GM12878 (cell line): ENCODE measurements at regions not wholly inside any gene's neighbourhood (a gene's known extent, or its start where the extent isn't known, plus 50 kb on each side); places are given as distances from the start of the nearest gene placed in this dataset.

Source experiments
- ATAC-seq: fragments of 200-7000 bp; cut with Tn5 transposase; 3 replicates; pipeline ENCODE4 v1.9.1; 2020; ENCODE audit warnings: mild to moderate bottlenecking, moderate library complexity
- BruUV-seq: library from RNA; stranded (reverse); fragments of 400-500 nt; replicated peaks from 2 replicates; lab custom pipeline; 2021; lab: Mats Ljungman, UMichigan
- CTCF ChIA-PET: fragments of 300-600 bp; sonication (Branson Sonifier 250); formaldehyde crosslinking; extraction: SDS; loops from one replicate; lab custom pipeline; 2021; ENCODE audit warnings: inconsistent platforms; lab: Yijun Ruan, JAX
- POLR2A ChIA-PET: fragments of 350-600 bp; formaldehyde crosslinking; extraction: SDS; loops from one replicate; lab custom pipeline; 2021; ENCODE audit warnings: inconsistent platforms; lab: Charles Lee
- RAD21 ChIA-PET: fragments of 300-600 bp; sonication (Branson Sonifier 250); formaldehyde crosslinking; loops from one replicate; lab custom pipeline; 2023; ENCODE audit warnings: antibody characterized with exemption; ENCODE audit not compliant: unreplicated experiment; lab: Charles Lee
- SMC1A ChIA-PET: fragments of 300-600 bp; sonication (Branson Sonifier 250); formaldehyde crosslinking; loops from one replicate; lab custom pipeline; 2023; ENCODE audit not compliant: unreplicated experiment, uncharacterized antibody; lab: Charles Lee
- DNase-seq: peaks from one replicate; pipeline ENCODE4 v3.0.0-alpha.2; 2011; ENCODE audit warnings: low read depth, low spot score
- FAIRE-seq: peaks from 3 replicates; lab custom pipeline; 2011; peaks lifted over from hg19 to GRCh38; lab: Jason Lieb, UNC
- H2AFZ ChIP-seq: 2 replicates; pipeline ENCODE4 v1.6.0; 2011; ENCODE audit warnings: low read depth, low read length, control low read depth; ENCODE audit not compliant: control insufficient read depth
- H3K27ac ChIP-seq: 2 replicates; pipeline ENCODE4 v1.5.1; 2011; ENCODE audit warnings: control low read depth; ENCODE audit not compliant: control insufficient read depth, insufficient read depth
- H3K27me3 ChIP-seq, 2 experiments: replicated peaks in 1 of 2; 2 replicates each; pipeline versions ENCODE4 v1.6.0 to v1.6.1; 2011; ENCODE audit warnings: low read length in 1 of 2; ENCODE audit not compliant: control insufficient read depth in 2 of 2, insufficient read depth in 2 of 2
- H3K36me3 ChIP-seq, 2 experiments: 2 replicates each; pipeline ENCODE4 v1.5.1; 2011; ENCODE audit warnings: low read length in 1 of 2; ENCODE audit not compliant: control insufficient read depth in 2 of 2, insufficient read depth in 2 of 2
- H3K4me1 ChIP-seq: 2 replicates; pipeline ENCODE4 v1.6.1; 2011; ENCODE audit warnings: mild to moderate bottlenecking, low read length, moderate library complexity, mixed read lengths; ENCODE audit not compliant: control insufficient read depth, insufficient read depth
- H3K4me2 ChIP-seq: 2 replicates; pipeline ENCODE4 v1.6.0; 2011; ENCODE audit warnings: control low read depth; ENCODE audit not compliant: control insufficient read depth, insufficient read depth
- H3K4me3 ChIP-seq: fragments of 200-600 bp; sonication (generic); 2 replicates; pipeline ENCODE4 v1.5.1; 2016
- H3K79me2 ChIP-seq: 2 replicates; pipeline ENCODE4 v1.6.0; 2011; ENCODE audit warnings: low read length; ENCODE audit not compliant: control insufficient read depth, insufficient read depth
- H3K9ac ChIP-seq: 2 replicates; pipeline ENCODE4 v1.8.0; 2011; ENCODE audit warnings: low read length, control low read depth, mixed read lengths; ENCODE audit not compliant: control insufficient read depth, insufficient read depth
- H3K9me3 ChIP-seq: replicated peaks from 3 replicates; pipeline ENCODE4 v1.5.1; 2011; ENCODE audit warnings: mild to moderate bottlenecking, low read length; ENCODE audit not compliant: control insufficient read depth, insufficient read depth
- H4K20me1 ChIP-seq: 2 replicates; pipeline ENCODE4 v1.6.0; 2011; ENCODE audit not compliant: control insufficient read depth, insufficient read depth
- ATF3 ChIP-seq: IDR thresholded peaks from 2 replicates; pipeline ENCODE4 v1.6.1; 2011; ENCODE audit warnings: low read depth, mild to moderate bottlenecking, low read length, moderate library complexity, borderline replicate concordance; ENCODE audit errors: extremely low read depth
- BCL3 ChIP-seq: IDR thresholded peaks from 2 replicates; pipeline ENCODE4 v1.6.1; 2011; ENCODE audit warnings: borderline replicate concordance, low read depth, mild to moderate bottlenecking, moderate library complexity, low read length; ENCODE audit not compliant: insufficient read depth, poor library complexity, severe bottlenecking
- BMI1 ChIP-seq: fragments of 450-650 bp; IDR thresholded peaks from 2 replicates; pipeline ENCODE4 v1.6.1; 2016; ENCODE audit warnings: mild to moderate bottlenecking, moderate library complexity, borderline replicate concordance
- CEBPB ChIP-seq, 2 experiments: fragments of 150-350 bp in 1 of 2; IDR thresholded peaks; 2 replicates each; pipeline ENCODE4 v1.6.1; 2012 to 2014; ENCODE audit warnings: low read depth in 2 of 2, low read length in 2 of 2, borderline replicate concordance in 1 of 2, inconsistent platforms in 1 of 2
- CHD2 ChIP-seq: IDR thresholded peaks from 2 replicates; pipeline ENCODE4 v1.6.1; 2011; ENCODE audit warnings: low read depth, low read length, improper control_type of control experiment, borderline replicate concordance
- HDAC2 ChIP-seq: fragments of 200-600 bp; sonication (generic); IDR thresholded peaks from 2 replicates; pipeline ENCODE4 v1.6.1; 2017
- MEF2A ChIP-seq: IDR thresholded peaks from 2 replicates; pipeline ENCODE4 v1.6.1; 2011; ENCODE audit warnings: low read depth, mild to moderate bottlenecking, low read length, moderate library complexity; ENCODE audit not compliant: insufficient read depth
- NR2C2 ChIP-seq: IDR thresholded peaks from 2 replicates; pipeline ENCODE4 v1.6.1; 2011; ENCODE audit warnings: borderline replicate concordance, low read depth; ENCODE audit not compliant: control insufficient read depth, insufficient read length
- PAX5 ChIP-seq: IDR thresholded peaks from 2 replicates; pipeline ENCODE4 v1.6.1; 2011; ENCODE audit warnings: low read depth, low read length, borderline replicate concordance
- PKNOX1 ChIP-seq: fragments of 450-650 bp; IDR thresholded peaks from 2 replicates; pipeline ENCODE4 v1.6.1; 2016; ENCODE audit warnings: mild to moderate bottlenecking
- POLR2AphosphoS2 ChIP-seq: IDR thresholded peaks from 2 replicates; pipeline ENCODE4 v1.6.1; 2011; ENCODE audit warnings: low read depth, mild to moderate bottlenecking, low read length, improper control_type of control experiment, moderate library complexity
- POU2F2 ChIP-seq: IDR thresholded peaks from 3 replicates; pipeline ENCODE4 v1.6.1; 2011; ENCODE audit warnings: low read depth, mild to moderate bottlenecking, low read length, borderline replicate concordance
- SKIL ChIP-seq: fragments of 450-650 bp; IDR thresholded peaks from 2 replicates; pipeline ENCODE4 v1.6.1; 2017; ENCODE audit warnings: mild to moderate bottlenecking, low read depth, inconsistent platforms; ENCODE audit not compliant: poor library complexity, severe bottlenecking
- SPI1 ChIP-seq: IDR thresholded peaks from 2 replicates; pipeline ENCODE4 v1.6.1; 2011; ENCODE audit warnings: low read depth, mild to moderate bottlenecking, low read length, moderate library complexity, borderline replicate concordance; ENCODE audit not compliant: insufficient read depth
- SRF ChIP-seq, 2 experiments: IDR thresholded peaks; 2 replicates each; pipeline ENCODE4 v1.6.1; 2011; ENCODE audit warnings: low read depth in 2 of 2, low read length in 2 of 2, mild to moderate bottlenecking in 1 of 2, moderate library complexity in 1 of 2
- TAF1 ChIP-seq: IDR thresholded peaks from 2 replicates; pipeline ENCODE4 v1.6.1; 2011; ENCODE audit warnings: mild to moderate bottlenecking, low read depth, low read length, borderline replicate concordance
- TCF3 ChIP-seq: IDR thresholded peaks from 2 replicates; pipeline ENCODE4 v1.6.1; 2012; ENCODE audit warnings: low read depth, mild to moderate bottlenecking, low read length, borderline replicate concordance; ENCODE audit not compliant: insufficient read depth
- WGBS: methylation state at CpG from one replicate; pipeline ENCODE4 v1.1.6; 2016; ENCODE audit warnings: low lambda C conversion rate; ENCODE audit not compliant: insufficient replicate concordance, insufficient coverage; ENCODE audit errors: missing lambda C conversion rate; 5-methylcytosine and 5-hydroxymethylcytosine counted together
- in situ Hi-C: fragments of 300-500 bp; cut with MboI; formaldehyde crosslinking; loops from 9 replicates; pipeline ENCODE4 v1.14.3; 2018; ENCODE audit warnings: mixed read lengths
- intact Hi-C: fragments of 100-400 bp; cut with micrococcal nuclease; formaldehyde crosslinking; loops from one replicate; pipeline ENCODE4 v1.14.2; 2022; ENCODE audit not compliant: unreplicated experiment

- no peak for TF ChIP-seq BCL3
- TF ChIP-seq MEF2A: no peak
- no peak for TF ChIP-seq ATF3
Observed at GRCh38 chr2:107132070-107132469, 246.1 kb upstream of the ST6GAL2 start (continued).

GRCh38 chr2:107132746-107133145 is 246.8 kb upstream of the ST6GAL2 start:
- CTCF ChIA-PET: no interaction called here

More at GRCh38 chr2:107132746-107133145, 246.8 kb upstream of the ST6GAL2 start:
- no TSS peak for BruUV-seq
- POLR2A ChIA-PET: no interaction called here
- H3K79me2 ChIP-seq: no peaks in the 10 kb centered on the region
- H3K36me3 ChIP-seq: no peaks in the 10 kb centered on the region
- H3K9me3 ChIP-seq: no peaks in the 10 kb centered on the region
- in situ Hi-C loops (no loop called here), intact Hi-C loops (no loop called here)
- FAIRE-seq: no peak
- no peak overlapping the region for H3K4me2 ChIP-seq
- H3K4me1 ChIP-seq: no peaks in the 10 kb centered on the region
- no peak overlapping the region for H3K4me3 ChIP-seq
- 48% methylated on average over 4 of the region's 4 CpGs for WGBS
- no peaks in the 10 kb centered on the region for H4K20me1 ChIP-seq
- DNase-seq: no peak
- no peaks in the 10 kb centered on the region for H3K27me3 ChIP-seq
- TF ChIP-seq SRF (IDR thresholded peaks at IDR 0.05; ENCODE audit: low read depth in 2 of 2, low read length in 2 of 2) (no peak), NR2C2 (no peak), TCF3 (no peak), CEBPB (IDR thresholded peaks at IDR 0.05; ENCODE audit: borderline replicate concordance in 1 of 2, low read depth in 2 of 2, low read length in 2 of 2) (no peak), PKNOX1 (no peak), CHD2 (no peak), TAF1 (no peak), BMI1 (no peak), POU2F2 (no peak), SPI1 (no peak), HDAC2 (no peak), PAX5 (no peak), POLR2AphosphoS2 (no peak), SKIL (no peak)
- no peak overlapping the region for H3K9ac ChIP-seq
- no peak for ATAC-seq
- RAD21 ChIA-PET: no interaction called here
- no peak overlapping the region for H2AFZ ChIP-seq
- H3K27ac ChIP-seq: no peak overlapping the region
- SMC1A ChIA-PET: no interaction called here
